ENCODE measurements at regions not wholly inside any gene's neighbourhood (a gene's known extent, or its start where the extent isn't known, plus 50 kb on each side); places are given as distances from the start of the nearest gene placed in this dataset.
"Not testable (repeated sequence)": the region's sequence is repeated elsewhere in the genome, so short reads cannot be mapped to it uniquely, and the experiment has no call there.

DNA sequence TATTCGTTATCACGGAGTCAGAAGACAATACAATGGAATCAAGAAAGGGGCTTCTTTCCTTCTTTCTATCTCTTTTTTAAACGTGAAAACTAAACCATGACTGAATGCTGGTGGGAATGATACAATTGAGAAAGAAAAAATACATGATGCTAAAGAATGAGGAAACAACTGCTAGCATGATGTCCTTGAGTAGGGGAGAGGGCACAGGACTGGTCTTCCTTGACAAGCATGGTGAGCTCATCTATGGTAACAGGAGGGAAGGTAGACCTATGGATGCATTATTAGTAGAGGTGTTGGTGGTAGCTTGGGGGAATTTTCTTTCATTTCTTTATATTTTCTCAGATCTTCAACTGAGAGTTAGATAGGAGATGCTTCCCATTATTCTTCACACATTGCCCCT lies 88.9 kb upstream of the COL1A2 start:
- Histone ChIP-seq H3K9me3 (ENCODE audit: control insufficient read depth, low read length) (no peaks in the 10 kb centered on the region), H3K36me3 (ENCODE audit: control insufficient read depth, insufficient read depth, low read length) (no peaks in the 10 kb centered on the region), H3K4me1 (ENCODE audit: control insufficient read depth, insufficient read depth, low read length) (peaks cover 5% of the 10 kb centered on the region), H3K4me3 (ENCODE audit: low read length) (no peak overlapping the region), H3K27me3 (ENCODE audit: control insufficient read depth, insufficient read depth, low read length) (no peaks in the 10 kb centered on the region), H3K9ac (ENCODE audit: low read length) (no peak overlapping the region)

DNA sequence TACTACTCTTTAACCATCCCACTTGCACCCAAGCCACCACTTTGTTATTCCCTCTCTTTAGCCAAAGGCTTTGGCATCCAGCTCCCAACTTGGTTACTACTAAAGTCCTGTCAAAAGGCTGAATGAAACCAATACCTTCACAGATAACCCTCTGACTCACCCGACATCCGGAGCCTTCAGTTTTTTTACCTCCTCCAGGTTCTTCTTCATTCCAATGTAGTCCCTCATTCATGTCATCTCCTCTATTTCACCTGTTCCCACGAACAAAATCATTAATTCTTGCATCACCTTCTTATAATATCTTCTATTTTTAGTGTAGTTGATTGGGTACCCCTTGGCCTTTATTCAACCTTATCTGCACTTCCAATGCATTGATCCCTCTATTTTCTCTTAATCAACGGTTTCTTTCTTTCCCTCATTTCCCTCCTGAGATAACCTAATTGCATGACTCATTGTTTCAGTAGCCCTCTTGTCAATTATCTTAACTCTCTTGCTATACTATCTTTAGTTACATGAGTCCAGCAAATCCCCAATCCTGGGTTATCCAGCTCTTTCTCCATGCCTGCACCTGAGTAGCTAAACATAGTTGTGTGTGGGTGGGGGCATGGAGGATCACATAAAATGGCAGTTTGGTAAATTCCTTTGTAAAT lies 87.2 kb upstream of the COL1A2 start:
- peaks cover 5% of the 10 kb centered on the region for H3K4me1 ChIP-seq (ENCODE audit: control insufficient read depth, insufficient read depth, low read length)
- H3K9ac ChIP-seq (ENCODE audit: low read length): no peak overlapping the region
- H3K4me3 ChIP-seq (ENCODE audit: low read length): no peak overlapping the region
- H3K36me3 ChIP-seq (ENCODE audit: control insufficient read depth, insufficient read depth, low read length): no peaks in the 10 kb centered on the region
- no peaks in the 10 kb centered on the region for H3K9me3 ChIP-seq (ENCODE audit: control insufficient read depth, low read length)
- no peaks in the 10 kb centered on the region for H3K27me3 ChIP-seq (ENCODE audit: control insufficient read depth, insufficient read depth, low read length)

DNA sequence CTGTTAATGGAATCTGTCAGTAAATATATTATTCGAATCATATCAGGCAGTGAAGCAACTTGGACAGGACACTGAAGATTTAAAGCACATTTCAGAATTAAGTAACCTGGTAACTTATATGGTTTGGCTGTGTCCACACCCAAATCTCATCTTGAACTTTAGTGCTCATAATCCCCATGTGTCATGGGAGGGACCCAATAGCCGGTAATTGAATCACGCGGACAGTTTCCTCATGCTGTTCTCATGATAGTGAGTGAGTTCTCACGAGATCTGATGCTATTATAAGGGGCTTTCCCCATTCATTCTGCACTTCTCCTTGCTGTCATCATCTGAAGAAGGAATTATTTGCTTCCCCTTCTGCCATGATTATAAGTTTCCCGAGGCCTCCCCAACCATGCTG lies 83.2 kb upstream of the COL1A2 start:
- H3K27me3 ChIP-seq (ENCODE audit: control insufficient read depth, insufficient read depth, low read length): no peaks in the 10 kb centered on the region
- H3K36me3 ChIP-seq (ENCODE audit: control insufficient read depth, insufficient read depth, low read length): no peaks in the 10 kb centered on the region
- H3K9ac ChIP-seq (ENCODE audit: low read length): no peak overlapping the region
- no peaks in the 10 kb centered on the region for H3K9me3 ChIP-seq (ENCODE audit: control insufficient read depth, low read length)
- H3K4me3 ChIP-seq (ENCODE audit: low read length): no peak overlapping the region
- H3K4me1 ChIP-seq (ENCODE audit: control insufficient read depth, insufficient read depth, low read length): no peaks in the 10 kb centered on the region

DNA sequence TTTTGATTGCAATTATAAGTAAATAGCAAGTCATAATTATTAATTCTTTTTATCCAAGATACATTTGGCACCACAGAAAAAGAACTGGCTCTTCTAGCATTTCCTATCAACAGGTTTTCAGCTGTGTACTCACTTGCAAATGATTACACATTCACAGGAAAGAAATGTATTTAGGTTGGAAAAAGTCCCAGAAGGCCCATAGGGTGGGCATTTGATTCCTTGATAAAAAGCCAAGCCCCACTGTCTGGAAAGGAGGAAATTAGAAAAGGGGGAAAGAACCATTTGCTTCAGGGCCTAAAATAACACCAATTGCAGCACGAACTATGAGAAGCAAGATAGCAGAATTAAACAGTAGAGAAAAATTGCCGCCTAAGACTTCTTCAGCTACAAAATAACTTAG lies 80.8 kb upstream of the COL1A2 start:
- Histone ChIP-seq H3K4me3 (ENCODE audit: low read length) (no peak overlapping the region), H3K9ac (ENCODE audit: low read length) (no peak overlapping the region), H3K4me1 (ENCODE audit: control insufficient read depth, insufficient read depth, low read length) (no peaks in the 10 kb centered on the region), H3K27me3 (ENCODE audit: control insufficient read depth, insufficient read depth, low read length) (no peaks in the 10 kb centered on the region), H3K9me3 (ENCODE audit: control insufficient read depth, low read length) (no peaks in the 10 kb centered on the region), H3K36me3 (ENCODE audit: control insufficient read depth, insufficient read depth, low read length) (no peaks in the 10 kb centered on the region)

DNA sequence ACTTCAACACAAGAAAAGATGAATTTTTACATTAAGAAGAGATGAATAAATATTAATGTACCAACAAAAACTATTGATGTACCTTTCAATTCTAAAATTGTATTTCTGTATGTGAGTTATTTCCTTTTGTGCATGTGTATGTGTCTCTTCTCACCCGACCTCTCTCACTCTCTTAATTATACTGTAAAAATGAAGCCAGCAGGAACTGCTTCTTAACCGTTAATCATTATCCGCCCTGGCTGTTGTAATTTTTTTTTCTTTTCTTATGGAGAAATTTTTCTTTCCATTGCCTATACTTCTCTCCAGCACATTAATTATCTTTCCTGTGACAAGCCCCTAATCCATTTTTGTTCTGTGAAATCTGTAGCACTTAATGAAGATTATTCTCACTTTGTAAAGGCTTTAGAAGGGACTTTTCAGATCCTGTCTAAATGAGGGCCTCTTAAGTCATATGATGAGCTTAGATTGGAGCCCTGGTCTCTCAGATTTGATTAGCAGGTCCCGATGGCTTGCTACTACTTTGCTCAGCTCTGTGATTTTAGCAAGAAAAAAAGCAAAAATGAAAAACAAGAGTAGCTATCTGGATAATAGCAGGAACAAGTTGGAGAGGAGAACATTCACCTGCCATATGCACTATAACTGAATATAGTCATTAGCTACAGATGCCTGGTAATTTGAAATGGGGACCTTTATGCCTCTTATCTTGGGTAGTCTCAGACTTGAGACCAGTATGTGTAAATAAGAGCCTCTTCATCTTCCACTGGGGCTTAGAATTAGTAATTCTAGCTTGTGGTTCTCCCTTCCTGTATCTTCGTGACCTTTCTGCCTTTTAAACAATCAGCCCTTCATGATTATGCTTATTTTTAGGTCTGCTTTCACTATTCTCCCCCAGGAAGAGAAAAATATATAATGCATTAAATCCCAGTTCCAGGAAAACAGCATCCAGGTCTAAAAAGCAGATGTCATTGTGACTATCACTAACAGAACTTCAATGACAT lies 80.0 kb upstream of the COL1A2 start:
- H3K27me3 ChIP-seq (ENCODE audit: control insufficient read depth, insufficient read depth, low read length): no peaks in the 10 kb centered on the region
- no peaks in the 10 kb centered on the region for H3K36me3 ChIP-seq (ENCODE audit: control insufficient read depth, insufficient read depth, low read length)
- no peak overlapping the region for H3K4me3 ChIP-seq (ENCODE audit: low read length)
- H3K9ac ChIP-seq (ENCODE audit: low read length): no peak overlapping the region
- H3K4me1 ChIP-seq (ENCODE audit: control insufficient read depth, insufficient read depth, low read length): no peaks in the 10 kb centered on the region
- no peaks in the 10 kb centered on the region for H3K9me3 ChIP-seq (ENCODE audit: control insufficient read depth, low read length)

DNA sequence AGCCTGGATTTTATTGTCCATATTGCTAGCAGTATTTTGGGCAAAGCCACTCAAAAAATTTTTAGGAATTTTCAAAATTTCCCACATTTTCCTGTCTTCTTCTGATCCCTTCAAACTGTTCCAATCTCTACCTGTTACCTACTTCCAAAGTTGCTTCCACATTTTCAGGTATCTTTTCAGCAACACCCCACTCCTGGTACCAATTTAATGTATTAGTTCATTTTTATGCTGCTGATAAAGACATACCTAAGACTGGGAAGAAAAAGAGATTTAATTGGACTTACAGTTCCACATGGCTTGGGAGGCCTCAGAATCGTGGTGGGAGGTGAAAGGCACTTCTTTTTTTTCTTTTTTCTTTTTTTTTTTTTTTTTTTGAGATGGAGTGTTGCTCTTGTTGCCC lies 73.6 kb upstream of the COL1A2 start:
- not testable (repeated sequence) for H3K4me1 ChIP-seq (ENCODE audit: control insufficient read depth, insufficient read depth, low read length); H3K36me3 ChIP-seq (ENCODE audit: control insufficient read depth, insufficient read depth, low read length); H3K27me3 ChIP-seq (ENCODE audit: control insufficient read depth, insufficient read depth, low read length); H3K4me3 ChIP-seq (ENCODE audit: low read length); H3K9ac ChIP-seq (ENCODE audit: low read length); H3K9me3 ChIP-seq (ENCODE audit: control insufficient read depth, low read length)

DNA sequence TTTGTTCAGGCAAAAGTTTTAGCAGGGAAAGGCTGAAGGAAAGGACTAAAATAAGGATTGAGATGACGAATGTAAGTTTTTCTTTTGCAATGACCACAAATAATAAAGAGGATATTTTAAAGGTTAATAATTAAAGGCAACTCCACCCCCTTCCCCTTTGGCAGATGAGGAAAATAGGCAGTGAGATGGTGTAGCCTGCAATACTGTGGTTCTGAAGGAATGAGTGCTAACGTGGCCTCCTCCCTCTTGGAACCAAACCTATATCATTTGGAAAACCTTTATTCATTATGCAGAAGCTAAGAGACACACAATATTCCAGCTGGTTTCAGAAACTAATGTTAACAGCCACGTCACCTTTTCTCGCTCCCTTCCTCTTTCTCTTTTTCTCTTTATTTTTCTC lies 70.9 kb upstream of the COL1A2 start:
- H3K4me1 ChIP-seq (ENCODE audit: control insufficient read depth, insufficient read depth, low read length): no peaks in the 10 kb centered on the region
- H3K27me3 ChIP-seq (ENCODE audit: control insufficient read depth, insufficient read depth, low read length): no peaks in the 10 kb centered on the region
- no peaks in the 10 kb centered on the region for H3K9me3 ChIP-seq (ENCODE audit: control insufficient read depth, low read length)
- H3K4me3 ChIP-seq (ENCODE audit: low read length): no peak overlapping the region
- no peaks in the 10 kb centered on the region for H3K36me3 ChIP-seq (ENCODE audit: control insufficient read depth, insufficient read depth, low read length)
- no peak overlapping the region for H3K9ac ChIP-seq (ENCODE audit: low read length)

DNA sequence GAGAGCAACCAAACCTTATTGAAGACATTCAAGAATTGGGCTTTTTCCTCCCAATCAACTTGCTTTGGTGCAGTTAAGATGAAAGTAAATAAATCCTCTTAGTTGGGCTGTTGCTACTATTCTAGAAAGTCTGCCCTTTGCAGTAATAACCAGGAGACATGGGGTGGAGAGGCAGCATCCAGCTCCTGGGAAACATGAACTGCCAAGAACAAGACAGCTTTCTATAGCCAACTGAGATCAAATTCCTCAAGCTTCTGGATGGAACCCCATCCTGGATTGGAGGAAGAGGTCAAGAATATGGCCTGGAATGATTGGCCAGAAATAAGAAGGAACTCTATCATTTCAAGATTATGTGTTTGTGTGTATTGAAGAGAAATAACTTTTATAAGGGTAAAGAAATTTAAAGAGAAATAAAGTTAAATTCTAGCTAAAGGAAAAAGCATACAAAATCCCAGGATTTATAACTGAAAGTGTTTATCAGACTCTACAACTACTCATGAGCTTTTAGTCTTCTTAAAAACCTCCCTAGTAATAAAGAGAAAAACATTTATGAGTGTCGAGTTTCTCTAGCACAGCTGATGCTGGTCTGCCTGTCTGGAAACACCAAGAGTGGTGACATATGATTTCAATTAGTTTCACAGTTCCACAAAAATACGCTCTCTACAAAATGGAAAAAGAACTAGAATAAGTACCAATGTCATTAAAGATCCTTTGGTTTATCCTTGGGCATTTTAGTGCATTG lies 70.1 kb upstream of the COL1A2 start:
- no peaks in the 10 kb centered on the region for H3K9me3 ChIP-seq (ENCODE audit: control insufficient read depth, low read length)
- H3K9ac ChIP-seq (ENCODE audit: low read length): no peak overlapping the region
- H3K27me3 ChIP-seq (ENCODE audit: control insufficient read depth, insufficient read depth, low read length): no peaks in the 10 kb centered on the region
- H3K4me1 ChIP-seq (ENCODE audit: control insufficient read depth, insufficient read depth, low read length): no peaks in the 10 kb centered on the region
- no peak overlapping the region for H3K4me3 ChIP-seq (ENCODE audit: low read length)
- H3K36me3 ChIP-seq (ENCODE audit: control insufficient read depth, insufficient read depth, low read length): no peaks in the 10 kb centered on the region

DNA sequence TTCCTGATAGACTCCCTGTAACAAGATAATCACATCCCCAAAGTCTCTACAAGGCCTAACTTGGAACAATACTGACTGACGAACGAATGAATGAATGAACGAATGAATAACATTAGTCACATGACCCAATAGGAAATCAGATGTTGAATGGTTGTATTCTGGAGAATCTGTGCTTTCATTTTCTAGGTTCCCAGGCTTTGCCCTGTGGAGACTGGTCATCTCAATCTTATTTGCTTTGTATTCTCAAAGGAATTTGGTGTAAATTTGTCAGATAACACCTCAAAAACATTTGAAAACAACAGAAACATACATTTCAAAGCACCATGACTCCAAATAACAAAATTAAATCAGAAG lies 69.6 kb upstream of the COL1A2 start:
- Histone ChIP-seq H3K36me3 (ENCODE audit: control insufficient read depth, insufficient read depth, low read length) (no peaks in the 10 kb centered on the region), H3K9me3 (ENCODE audit: control insufficient read depth, low read length) (no peaks in the 10 kb centered on the region), H3K4me1 (ENCODE audit: control insufficient read depth, insufficient read depth, low read length) (no peaks in the 10 kb centered on the region), H3K9ac (ENCODE audit: low read length) (no peak overlapping the region), H3K4me3 (ENCODE audit: low read length) (no peak overlapping the region), H3K27me3 (ENCODE audit: control insufficient read depth, insufficient read depth, low read length) (no peaks in the 10 kb centered on the region)

DNA sequence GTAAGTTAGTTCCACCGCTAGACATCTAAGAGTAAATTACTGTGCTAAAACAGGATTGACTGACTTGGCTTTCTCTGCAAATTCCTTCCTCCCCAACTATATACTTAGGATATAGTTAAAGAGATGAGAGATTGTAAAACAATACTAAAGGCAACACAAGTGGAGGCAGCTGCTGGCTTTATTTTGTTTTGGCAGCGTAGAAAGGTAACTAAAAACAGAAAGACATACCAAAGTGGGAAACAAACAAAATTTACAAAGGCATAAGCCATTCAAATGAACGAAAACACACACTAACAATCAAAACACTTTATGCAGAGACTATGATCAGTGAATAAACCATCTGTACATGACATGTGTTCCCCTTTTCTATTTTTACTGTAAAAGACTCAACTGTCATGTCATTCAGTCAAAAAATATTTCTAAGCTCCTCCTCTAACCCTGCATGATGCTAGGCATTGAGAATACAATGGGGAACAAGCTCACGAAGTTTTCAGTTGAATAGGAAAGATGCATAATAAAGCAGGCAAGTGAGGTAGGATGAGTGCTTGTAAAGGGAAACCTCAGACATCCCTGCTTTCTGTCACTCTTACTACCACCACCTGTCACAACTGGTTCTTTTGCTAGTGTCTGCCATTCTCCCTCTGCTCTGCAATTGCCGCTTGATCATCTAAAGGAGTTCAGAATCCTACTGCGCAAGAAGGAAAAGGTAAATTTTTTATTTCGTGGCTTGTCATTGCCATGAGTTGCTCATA lies 64.2 kb upstream of the COL1A2 start:
- Histone ChIP-seq H3K27me3 (ENCODE audit: control insufficient read depth, insufficient read depth, low read length) (no peaks in the 10 kb centered on the region), H3K9ac (ENCODE audit: low read length) (no peak overlapping the region), H3K4me1 (ENCODE audit: control insufficient read depth, insufficient read depth, low read length) (no peaks in the 10 kb centered on the region), H3K36me3 (ENCODE audit: control insufficient read depth, insufficient read depth, low read length) (no peaks in the 10 kb centered on the region), H3K9me3 (ENCODE audit: control insufficient read depth, low read length) (no peaks in the 10 kb centered on the region), H3K4me3 (ENCODE audit: low read length) (no peak overlapping the region)

DNA sequence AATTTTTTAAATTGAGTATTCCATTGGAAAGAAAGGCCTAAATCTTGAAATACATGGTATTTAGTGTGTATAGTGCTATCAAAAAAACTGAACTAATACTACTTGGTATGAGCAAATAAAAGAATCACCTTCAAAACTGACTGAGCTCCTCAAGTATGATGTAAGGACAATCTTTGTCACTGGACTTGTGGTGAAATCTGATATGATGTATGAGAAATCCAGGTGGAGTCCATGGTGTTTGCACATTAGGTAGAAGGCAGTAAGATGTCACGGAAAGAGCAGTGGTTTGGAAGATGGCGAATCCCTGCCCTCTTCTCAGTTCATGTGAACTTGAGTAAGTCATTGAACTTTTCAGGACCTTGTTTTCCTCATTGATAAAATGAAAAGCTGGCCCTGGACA lies 62.1 kb upstream of the COL1A2 start:
- no peaks in the 10 kb centered on the region for H3K36me3 ChIP-seq (ENCODE audit: control insufficient read depth, insufficient read depth, low read length)
- no peak overlapping the region for H3K4me3 ChIP-seq (ENCODE audit: low read length)
- no peaks in the 10 kb centered on the region for H3K4me1 ChIP-seq (ENCODE audit: control insufficient read depth, insufficient read depth, low read length)
- no peak overlapping the region for H3K9ac ChIP-seq (ENCODE audit: low read length)
- no peaks in the 10 kb centered on the region for H3K27me3 ChIP-seq (ENCODE audit: control insufficient read depth, insufficient read depth, low read length)
- H3K9me3 ChIP-seq (ENCODE audit: control insufficient read depth, low read length): no peaks in the 10 kb centered on the region

Measured in mucosa of stomach (tissue), 1 donor.